ENCODE measurements at regions not wholly inside any gene's neighbourhood (a gene's known extent, or its start where the extent isn't known, plus 50 kb on each side); places are given as distances from the start of the nearest gene placed in this dataset.

- H3K4me1 ChIP-seq, result no peaks in the 10 kb centered on the region
- H3K9me3 ChIP-seq, result no peaks in the 10 kb centered on the region
- H3K36me3 ChIP-seq (replicated peaks), result no peaks in the 10 kb centered on the region
- no peak for DNase-seq (ENCODE audit: low spot score in 2 of 2)
- no peak overlapping the region for H3K4me3 ChIP-seq
- in situ Hi-C loops (cut with MboI; ENCODE audit: low sequenced_read_pairs), result no loop called here
- no peaks in the 10 kb centered on the region for H3K27me3 ChIP-seq (ENCODE audit: low read depth)
Observed at GRCh38 chr9:129399634-129399990, 221.3 kb downstream of the C9orf50 start.

DNA sequence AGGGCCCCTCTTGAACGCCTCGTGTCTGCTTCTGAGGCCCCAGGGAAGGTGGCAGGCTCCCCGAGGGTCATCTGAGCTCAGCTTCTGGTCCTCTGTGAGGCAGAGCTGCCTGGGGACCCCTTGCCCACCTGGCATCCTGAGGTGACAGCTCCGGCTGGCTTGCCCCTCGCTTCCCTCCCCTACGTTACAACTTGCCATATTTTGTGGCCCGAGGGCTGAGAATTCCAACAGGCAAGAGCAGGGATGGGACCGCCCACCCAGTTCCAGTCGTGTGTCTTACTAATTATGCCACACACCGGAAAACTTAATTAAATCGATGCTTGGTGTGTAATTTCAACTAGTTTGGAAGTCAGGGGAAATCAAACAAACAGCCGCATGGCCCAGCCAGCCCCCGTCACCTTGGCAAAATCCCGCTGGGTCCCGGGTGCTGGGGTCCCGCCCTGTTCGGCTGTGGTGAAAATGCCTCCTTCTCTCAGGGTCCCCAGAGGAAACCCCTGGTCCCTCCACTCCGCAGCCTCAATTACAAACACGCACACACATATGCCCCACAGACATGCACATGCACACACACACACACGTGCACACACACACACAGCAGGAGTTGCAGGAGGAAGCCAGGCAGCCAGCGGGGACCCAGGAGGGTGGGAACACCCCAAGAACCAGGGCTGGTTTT lies 221.0 kb upstream of the IER5L start:
- in situ Hi-C loops (cut with MboI; ENCODE audit: low sequenced_read_pairs), result no loop called here
- Histone ChIP-seq H3K36me3 (replicated peaks) (no peaks in the 10 kb centered on the region), H3K9me3 (no peaks in the 10 kb centered on the region), H3K4me1 (no peaks in the 10 kb centered on the region), H3K27me3 (ENCODE audit: low read depth) (no peaks in the 10 kb centered on the region), H3K4me3 (no peak overlapping the region)
- no peak for DNase-seq (ENCODE audit: low spot score in 2 of 2)

- Histone ChIP-seq H3K9me3 (no peaks in the 10 kb centered on the region), H3K36me3 (replicated peaks) (no peaks in the 10 kb centered on the region), H3K4me3 (no peak overlapping the region), H3K27me3 (ENCODE audit: low read depth) (no peaks in the 10 kb centered on the region), H3K4me1 (no peaks in the 10 kb centered on the region)
- in situ Hi-C loops (cut with MboI; ENCODE audit: low sequenced_read_pairs), result no loop called here
- no peak for DNase-seq (ENCODE audit: low spot score in 2 of 2)
Observed at GRCh38 chr9:129398101-129398960, 220.3 kb upstream of the IER5L start.

DNA sequence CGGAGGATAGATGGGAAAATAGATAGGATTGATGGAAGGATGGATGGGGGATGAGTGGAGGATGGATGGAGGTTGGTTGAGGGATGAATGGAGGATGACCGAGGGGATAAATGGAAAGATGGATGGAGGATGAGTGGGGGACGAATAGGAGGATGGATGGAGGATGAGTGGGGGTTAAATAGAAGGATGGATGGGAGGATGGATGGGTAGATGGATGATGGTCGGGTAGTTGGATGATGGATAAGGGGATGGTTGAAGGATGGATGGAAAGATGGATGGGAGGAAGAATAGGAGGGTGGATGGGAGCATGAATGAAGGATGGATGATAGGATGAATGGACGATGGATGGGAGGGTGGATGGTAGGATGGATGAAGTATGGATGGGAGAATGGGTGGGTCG lies 219.3 kb upstream of the IER5L start:
- no peaks in the 10 kb centered on the region for H3K27me3 ChIP-seq (ENCODE audit: low read depth)
- no peaks in the 10 kb centered on the region for H3K9me3 ChIP-seq
- in situ Hi-C loops (cut with MboI; ENCODE audit: low sequenced_read_pairs), result no loop called here
- no peak overlapping the region for H3K4me3 ChIP-seq
- H3K36me3 ChIP-seq (replicated peaks), result no peaks in the 10 kb centered on the region
- no peak for DNase-seq (ENCODE audit: low spot score in 2 of 2)
- H3K4me1 ChIP-seq, result no peaks in the 10 kb centered on the region

DNA sequence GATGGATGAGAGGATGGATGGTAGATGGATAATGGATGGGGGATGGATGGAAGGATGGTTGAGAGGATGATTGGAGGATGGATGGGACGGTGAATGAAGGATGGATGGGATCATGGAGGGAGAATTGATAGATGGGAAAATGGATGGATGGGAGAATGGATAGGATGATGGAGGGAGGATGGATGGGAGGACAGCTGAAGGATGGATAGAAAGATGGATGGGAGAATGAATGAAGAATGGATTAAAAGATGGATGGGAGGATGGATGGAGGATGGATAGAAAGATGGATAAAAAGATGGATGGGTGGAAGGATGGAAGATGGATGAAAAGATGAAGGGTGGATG lies 218.3 kb upstream of the IER5L start:
- in situ Hi-C loops (cut with MboI; ENCODE audit: low sequenced_read_pairs), result no loop called here
- Histone ChIP-seq H3K9me3 (no peaks in the 10 kb centered on the region), H3K27me3 (ENCODE audit: low read depth) (no peaks in the 10 kb centered on the region), H3K36me3 (replicated peaks) (no peaks in the 10 kb centered on the region), H3K4me3 (no peak overlapping the region), H3K4me1 (no peaks in the 10 kb centered on the region)
- no peak for DNase-seq (ENCODE audit: low spot score in 2 of 2)

DNA sequence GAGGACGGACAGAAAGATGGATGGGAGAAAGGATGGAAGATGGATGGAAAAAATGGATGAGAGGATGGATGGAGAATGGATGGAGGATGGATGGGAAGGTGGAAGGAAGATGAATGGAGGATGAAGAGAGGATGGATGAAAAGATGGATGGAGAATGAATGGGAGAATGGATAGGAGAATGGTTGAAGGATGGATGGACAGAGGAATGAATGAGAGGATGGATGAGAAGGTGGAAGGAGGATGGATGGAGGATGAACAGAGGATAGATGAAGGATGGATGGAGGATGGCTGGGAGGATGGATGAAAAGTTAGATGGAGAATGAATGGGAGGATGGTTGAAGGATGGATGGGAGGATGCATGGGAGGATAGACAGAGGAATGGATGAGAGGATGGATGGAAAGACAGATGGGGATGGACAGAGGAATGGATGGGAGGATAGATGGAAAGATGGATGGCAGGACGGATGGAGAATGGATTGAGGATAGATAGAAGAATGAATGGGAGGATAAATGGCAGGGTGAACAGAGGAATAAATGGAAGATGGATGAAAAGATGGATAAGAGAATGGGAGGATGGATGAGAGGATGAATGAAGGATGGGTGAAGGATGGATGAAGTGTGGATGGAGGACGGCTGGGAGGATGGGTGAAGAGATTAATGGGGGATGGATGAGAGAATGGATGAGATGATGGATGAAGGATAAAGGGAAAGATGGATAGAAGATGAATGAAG lies 217.7 kb upstream of the IER5L start:
- DNase-seq (ENCODE audit: low spot score in 2 of 2), result no peak
- H3K36me3 ChIP-seq (replicated peaks), result no peaks in the 10 kb centered on the region
- no peaks in the 10 kb centered on the region for H3K27me3 ChIP-seq (ENCODE audit: low read depth)
- no peaks in the 10 kb centered on the region for H3K4me1 ChIP-seq
- H3K9me3 ChIP-seq, result no peaks in the 10 kb centered on the region
- H3K4me3 ChIP-seq, result no peak overlapping the region
- in situ Hi-C loops (cut with MboI; ENCODE audit: low sequenced_read_pairs), result no loop called here

GRCh38 chr9:129394886-129395279 lies 216.8 kb upstream of the IER5L start:
- no peak for DNase-seq (ENCODE audit: low spot score in 2 of 2)
- no peak overlapping the region for H3K4me3 ChIP-seq
- in situ Hi-C loops (cut with MboI; ENCODE audit: low sequenced_read_pairs), result no loop called here
- H3K4me1 ChIP-seq, result no peaks in the 10 kb centered on the region
- H3K36me3 ChIP-seq (replicated peaks), result no peaks in the 10 kb centered on the region
- H3K9me3 ChIP-seq, result no peaks in the 10 kb centered on the region
- no peaks in the 10 kb centered on the region for H3K27me3 ChIP-seq (ENCODE audit: low read depth)

DNA sequence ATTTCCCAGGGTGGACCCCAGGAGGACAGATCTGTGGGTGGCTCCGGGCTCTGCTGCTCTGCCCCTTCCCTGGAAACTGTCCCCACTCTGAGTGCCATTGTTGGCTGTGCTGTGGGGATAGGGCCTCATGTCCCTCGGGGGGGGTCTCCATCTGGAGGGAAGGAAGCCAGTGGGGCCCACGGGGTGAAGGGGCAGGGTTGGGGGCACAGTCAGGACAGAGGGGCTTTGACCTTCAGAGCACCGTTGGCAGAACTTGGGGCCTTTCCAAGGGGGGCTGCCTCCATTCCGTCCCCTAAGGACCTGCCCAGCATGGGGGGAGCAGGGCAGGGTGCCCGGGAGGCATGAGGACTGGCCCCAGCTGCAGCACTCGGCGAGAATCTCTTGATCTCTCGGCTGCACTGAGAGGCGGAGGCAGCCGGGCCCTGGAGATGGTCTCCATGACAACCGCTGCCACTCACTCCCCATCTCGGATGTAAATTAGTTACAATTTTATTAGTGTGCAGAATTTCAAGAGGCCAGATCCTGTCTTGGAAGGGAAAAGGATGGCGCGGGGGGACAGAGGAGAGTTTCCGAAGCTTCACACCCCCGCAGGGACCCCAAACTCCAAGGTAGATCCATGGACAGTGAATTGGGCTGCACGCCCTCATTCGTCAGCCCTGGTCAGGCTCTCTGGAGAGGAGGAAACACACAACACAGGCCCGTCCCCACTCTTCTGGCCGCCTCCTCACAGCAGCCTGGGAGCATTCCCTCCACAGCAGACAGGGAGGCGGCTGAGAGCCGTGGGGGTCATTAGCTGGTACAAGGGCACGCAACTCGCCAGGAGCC lies 216.2 kb upstream of the IER5L start:
- Histone ChIP-seq H3K9me3 (no peaks in the 10 kb centered on the region), H3K36me3 (replicated peaks) (no peaks in the 10 kb centered on the region), H3K4me3 (no peak overlapping the region), H3K4me1 (no peaks in the 10 kb centered on the region), H3K27me3 (ENCODE audit: low read depth) (no peaks in the 10 kb centered on the region)
- DNase-seq (ENCODE audit: low spot score in 2 of 2), result no peak
- in situ Hi-C loops (cut with MboI; ENCODE audit: low sequenced_read_pairs), result no loop called here

DNA sequence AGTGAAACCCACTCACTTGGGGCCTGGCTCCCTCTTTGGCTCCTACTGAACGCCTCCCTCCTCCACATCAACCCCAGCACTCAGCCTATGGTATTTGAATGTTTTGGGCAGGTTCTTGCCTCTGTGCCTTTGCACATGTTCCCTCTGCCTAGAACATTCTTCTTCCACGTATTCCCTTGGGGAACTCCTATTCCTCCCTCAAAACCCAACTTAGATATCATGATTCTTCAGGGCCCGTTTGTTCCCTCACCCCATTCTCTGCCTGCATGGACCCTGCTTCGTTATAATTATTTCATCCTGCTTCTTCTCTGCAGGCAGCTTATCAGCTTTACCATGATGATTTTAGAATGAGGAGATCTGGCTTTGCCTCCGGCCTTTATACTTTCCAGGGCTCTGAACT lies 215.0 kb upstream of the IER5L start:
- in situ Hi-C loops (cut with MboI; ENCODE audit: low sequenced_read_pairs), result no loop called here
- no peak overlapping the region for H3K4me3 ChIP-seq
- no peaks in the 10 kb centered on the region for H3K36me3 ChIP-seq (replicated peaks)
- DNase-seq (ENCODE audit: low spot score in 2 of 2), result no peak
- H3K9me3 ChIP-seq, result no peaks in the 10 kb centered on the region
- no peaks in the 10 kb centered on the region for H3K4me1 ChIP-seq
- H3K27me3 ChIP-seq (ENCODE audit: low read depth), result no peaks in the 10 kb centered on the region

- DNase-seq (ENCODE audit: low spot score in 2 of 2), result no peak
- Histone ChIP-seq H3K27me3 (ENCODE audit: low read depth) (no peaks in the 10 kb centered on the region), H3K9me3 (no peaks in the 10 kb centered on the region), H3K36me3 (replicated peaks) (no peaks in the 10 kb centered on the region), H3K4me3 (no peak overlapping the region), H3K4me1 (no peaks in the 10 kb centered on the region)
- in situ Hi-C loops (cut with MboI; ENCODE audit: low sequenced_read_pairs), result no loop called here
Observed at GRCh38 chr9:129392093-129392541, 214.1 kb upstream of the IER5L start.

GRCh38 chr9:129391221-129391661 lies 213.2 kb upstream of the IER5L start:
- in situ Hi-C loops (cut with MboI; ENCODE audit: low sequenced_read_pairs), result no loop called here
- DNase-seq (ENCODE audit: low spot score in 2 of 2), result no peak
- Histone ChIP-seq H3K4me3 (no peak overlapping the region), H3K4me1 (no peaks in the 10 kb centered on the region), H3K9me3 (no peaks in the 10 kb centered on the region), H3K36me3 (replicated peaks) (no peaks in the 10 kb centered on the region), H3K27me3 (ENCODE audit: low read depth) (no peaks in the 10 kb centered on the region)

- in situ Hi-C loops (cut with MboI; ENCODE audit: low sequenced_read_pairs), result no loop called here
- no peaks in the 10 kb centered on the region for H3K9me3 ChIP-seq
- no peaks in the 10 kb centered on the region for H3K4me1 ChIP-seq
- no peaks in the 10 kb centered on the region for H3K27me3 ChIP-seq (ENCODE audit: low read depth)
- no peak overlapping the region for H3K4me3 ChIP-seq
- DNase-seq (ENCODE audit: low spot score in 2 of 2), result no peak
- no peaks in the 10 kb centered on the region for H3K36me3 ChIP-seq (replicated peaks)
Observed at GRCh38 chr9:129390541-129390940, 212.5 kb upstream of the IER5L start.

GRCh38 chr9:129387822-129388221 lies 209.8 kb upstream of the IER5L start:
- peaks cover 3% of the 10 kb centered on the region; the same call in 1 of the 2 replicates for H3K4me1 ChIP-seq
- H3K9me3 ChIP-seq, result no peaks in the 10 kb centered on the region
- DNase-seq (ENCODE audit: low spot score in 2 of 2), result no peak
- no peak overlapping the region for H3K4me3 ChIP-seq
- H3K36me3 ChIP-seq (replicated peaks), result no peaks in the 10 kb centered on the region
- no peaks in the 10 kb centered on the region for H3K27me3 ChIP-seq (ENCODE audit: low read depth)
- in situ Hi-C loops (cut with MboI; ENCODE audit: low sequenced_read_pairs), result no loop called here

Data from HAP-1 (cell line).